Suprapubic skin (tissue), 4 donors: ENCODE measurements at regions not wholly inside any gene's neighbourhood (a gene's known extent, or its start where the extent isn't known, plus 50 kb on each side); places are given as distances from the start of the nearest gene placed in this dataset.

Experiments used
- DNase-seq, 2 donors: peaks; one replicate each; pipeline ENCODE4 v3.0.0-alpha.2; 2019; ENCODE audit warnings: low spot score in 2 of 2
- H3K27ac ChIP-seq: fragments of 200-600 bp; sonication (generic); one replicate; pipeline ENCODE4 v1.5.1; 2019
- H3K27me3 ChIP-seq: fragments of 200-600 bp; sonication (generic); one replicate; pipeline ENCODE4 v1.5.1; 2019
- H3K36me3 ChIP-seq: fragments of 200-600 bp; sonication (generic); one replicate; pipeline ENCODE4 v1.5.1; 2019
- H3K4me1 ChIP-seq: fragments of 200-600 bp; sonication (generic); one replicate; pipeline ENCODE4 v1.5.1; 2019
- H3K4me3 ChIP-seq: fragments of 200-600 bp; sonication (generic); one replicate; pipeline ENCODE4 v1.5.1; 2019; ENCODE audit warnings: mild to moderate bottlenecking
- H3K9me3 ChIP-seq: fragments of 200-600 bp; sonication (generic); one replicate; pipeline ENCODE4 v1.5.1; 2019
- EP300 ChIP-seq: sonication (generic); formaldehyde crosslinking; IDR thresholded peaks from one replicate; pipeline ENCODE4 v1.6.1; 2017; ENCODE audit warnings: antibody characterized with exemption
- POLR2A ChIP-seq, 2 donors: fragments of 450-650 bp; IDR thresholded peaks; one replicate each; pipeline ENCODE4 v1.6.1; 2017; ENCODE audit warnings: antibody characterized with exemption in 2 of 2, mild to moderate bottlenecking in 2 of 2, moderate library complexity in 2 of 2
- POLR2AphosphoS5 ChIP-seq, 3 donors: sonication (generic); formaldehyde crosslinking; IDR thresholded peaks; one replicate each; pipeline ENCODE4 v1.6.1; 2017; ENCODE audit warnings: antibody characterized with exemption in 3 of 3
- WGBS: methylation state at CpG from one replicate; pipeline ENCODE4 v1.1.5; 2018; 5-methylcytosine and 5-hydroxymethylcytosine counted together
- TF ChIP-seq, protein P1 (sequence below), 2 donors: fragments of 200-600 bp in 1 of 2; fragments of 450-650 bp in 1 of 2; sonication (generic) in 1 of 2; IDR thresholded peaks; one replicate each; pipeline ENCODE4 v1.5.1; 2016 to 2019; ENCODE audit warnings: antibody characterized with exemption in 2 of 2, mild to moderate bottlenecking in 1 of 2, moderate library complexity in 1 of 2

DNA sequence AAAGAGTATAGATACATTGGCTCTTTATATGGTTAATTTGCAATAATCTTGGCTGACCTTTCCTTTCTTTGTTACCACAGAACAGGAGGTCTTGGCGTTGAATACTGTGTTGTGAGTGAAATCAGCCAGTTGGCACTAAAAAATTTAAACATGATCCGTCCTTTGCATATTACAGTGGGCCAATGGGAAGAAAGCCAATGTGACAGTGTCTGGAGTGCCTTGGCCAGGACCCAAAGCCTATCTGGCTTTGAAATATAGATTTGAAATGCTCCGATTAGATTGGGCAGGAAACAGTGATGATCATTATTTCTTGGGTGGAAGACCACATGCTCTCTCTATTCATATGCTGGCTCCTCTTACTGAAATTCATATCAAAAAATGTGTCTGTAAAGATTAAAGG, 339.6 kb upstream of the ANO3 start:
- Histone ChIP-seq H3K36me3 (no peaks in the 10 kb centered on the region), H3K9me3 (no peaks in the 10 kb centered on the region), H3K27ac (no peak overlapping the region), H3K4me3 (no peak overlapping the region), H3K4me1 (no peaks in the 10 kb centered on the region), H3K27me3 (no peaks in the 10 kb centered on the region)
- DNase-seq = no peak
- 17% methylated on average over 3 of the region's 3 CpGs for WGBS
- no peak for TF ChIP-seq POLR2A (IDR thresholded peaks at IDR 0.05)
- no peak for TF ChIP-seq EP300
- no peak for TF ChIP-seq POLR2AphosphoS5 (IDR thresholded peaks at IDR 0.05)
- TF ChIP-seq, protein P1, sequence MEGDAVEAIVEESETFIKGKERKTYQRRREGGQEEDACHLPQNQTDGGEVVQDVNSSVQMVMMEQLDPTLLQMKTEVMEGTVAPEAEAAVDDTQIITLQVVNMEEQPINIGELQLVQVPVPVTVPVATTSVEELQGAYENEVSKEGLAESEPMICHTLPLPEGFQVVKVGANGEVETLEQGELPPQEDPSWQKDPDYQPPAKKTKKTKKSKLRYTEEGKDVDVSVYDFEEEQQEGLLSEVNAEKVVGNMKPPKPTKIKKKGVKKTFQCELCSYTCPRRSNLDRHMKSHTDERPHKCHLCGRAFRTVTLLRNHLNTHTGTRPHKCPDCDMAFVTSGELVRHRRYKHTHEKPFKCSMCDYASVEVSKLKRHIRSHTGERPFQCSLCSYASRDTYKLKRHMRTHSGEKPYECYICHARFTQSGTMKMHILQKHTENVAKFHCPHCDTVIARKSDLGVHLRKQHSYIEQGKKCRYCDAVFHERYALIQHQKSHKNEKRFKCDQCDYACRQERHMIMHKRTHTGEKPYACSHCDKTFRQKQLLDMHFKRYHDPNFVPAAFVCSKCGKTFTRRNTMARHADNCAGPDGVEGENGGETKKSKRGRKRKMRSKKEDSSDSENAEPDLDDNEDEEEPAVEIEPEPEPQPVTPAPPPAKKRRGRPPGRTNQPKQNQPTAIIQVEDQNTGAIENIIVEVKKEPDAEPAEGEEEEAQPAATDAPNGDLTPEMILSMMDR (IDR thresholded peaks at IDR 0.05) = no peak

DNA sequence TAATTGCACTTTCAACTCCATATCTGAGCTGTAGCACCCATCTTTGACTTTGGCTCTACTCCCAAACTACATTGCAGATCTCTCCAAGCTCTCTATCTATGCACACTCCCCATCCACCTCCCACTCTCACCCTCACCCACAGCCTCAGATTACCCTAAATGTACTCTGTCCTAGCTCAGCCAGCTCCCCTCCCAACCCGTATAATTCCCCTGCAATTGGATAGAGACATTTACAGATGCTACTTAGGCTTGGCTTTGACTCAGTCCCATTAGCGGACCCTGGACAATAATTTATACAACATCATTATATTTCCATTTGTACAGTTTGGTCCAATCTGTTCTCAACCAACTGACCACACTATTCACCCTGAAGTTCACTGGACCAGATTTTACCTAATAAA, 338.9 kb upstream of the ANO3 start:
- H3K4me3 ChIP-seq = no peak overlapping the region
- H3K36me3 ChIP-seq = no peaks in the 10 kb centered on the region
- H3K4me1 ChIP-seq = no peaks in the 10 kb centered on the region
- WGBS = 94% methylated on average over 2 of the region's 2 CpGs
- no peaks in the 10 kb centered on the region for H3K27me3 ChIP-seq
- TF ChIP-seq POLR2A (IDR thresholded peaks at IDR 0.05) (no peak), EP300 (no peak), POLR2AphosphoS5 (IDR thresholded peaks at IDR 0.05) (no peak)
- TF ChIP-seq, protein P1 (IDR thresholded peaks at IDR 0.05) = no peak
- no peak overlapping the region for H3K27ac ChIP-seq
- DNase-seq = no peak
- H3K9me3 ChIP-seq = no peaks in the 10 kb centered on the region

DNA sequence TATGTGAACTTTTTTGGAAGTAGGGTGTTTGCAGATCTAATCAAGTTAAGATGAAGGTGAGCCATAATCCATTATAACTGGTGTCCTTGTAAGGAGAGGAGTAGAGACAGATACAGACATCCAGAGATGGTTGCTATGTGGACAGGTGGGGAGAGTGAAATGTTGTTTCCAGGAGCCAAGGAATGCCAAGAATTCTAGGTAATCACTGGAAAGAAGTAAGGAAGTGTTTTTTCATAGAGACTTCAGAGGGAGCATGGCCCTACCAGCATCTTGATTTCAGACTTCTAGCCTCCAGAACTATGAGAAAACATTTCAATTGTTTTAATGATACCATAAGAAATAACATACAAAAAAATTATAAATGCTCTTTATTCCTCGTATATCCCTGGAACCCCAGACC, 320.5 kb upstream of the ANO3 start:
- Histone ChIP-seq H3K4me3 (no peak overlapping the region), H3K4me1 (no peaks in the 10 kb centered on the region), H3K9me3 (no peaks in the 10 kb centered on the region), H3K27ac (no peak overlapping the region), H3K27me3 (no peaks in the 10 kb centered on the region), H3K36me3 (no peaks in the 10 kb centered on the region)
- DNase-seq = no peak
- 62% methylated on average over 1 of the region's 1 CpG for WGBS
- TF ChIP-seq, protein P1 (IDR thresholded peaks at IDR 0.05) = no peak
- no peak for TF ChIP-seq POLR2A (IDR thresholded peaks at IDR 0.05)

DNA sequence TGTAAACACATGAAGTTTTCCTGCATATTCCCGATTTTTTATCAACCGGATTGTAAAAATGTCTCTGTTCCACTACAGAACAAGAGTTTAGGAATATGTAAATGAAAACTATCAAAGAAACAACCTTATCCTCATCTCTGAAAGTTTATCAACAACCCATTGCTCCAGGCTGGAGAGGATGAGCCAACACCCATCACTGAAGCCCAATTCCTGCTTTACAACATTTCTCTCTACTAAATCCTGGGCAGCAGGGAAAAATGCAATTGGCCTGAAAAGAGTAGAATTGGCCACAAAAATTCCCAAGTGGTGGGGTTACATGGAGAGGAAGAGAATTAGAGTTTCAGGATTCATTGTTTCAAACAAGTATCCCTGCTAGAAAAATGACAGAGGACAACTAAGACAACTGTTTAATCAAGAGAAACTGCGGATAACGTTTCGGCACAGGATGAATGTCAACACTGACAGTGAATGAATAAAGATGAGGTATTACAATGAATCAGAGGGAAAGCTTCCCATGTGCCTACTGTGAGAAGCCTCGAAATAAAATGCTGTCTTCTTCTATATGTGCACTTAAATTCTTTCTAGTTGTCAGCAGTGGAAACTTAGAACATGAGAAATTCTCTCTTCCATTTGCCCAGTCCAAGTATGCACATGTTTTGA, 317.3 kb upstream of the ANO3 start:
- no peak for DNase-seq
- H3K4me1 ChIP-seq = no peaks in the 10 kb centered on the region
- no peaks in the 10 kb centered on the region for H3K27me3 ChIP-seq
- no peaks in the 10 kb centered on the region for H3K36me3 ChIP-seq
- no peak overlapping the region for H3K27ac ChIP-seq
- H3K9me3 ChIP-seq = no peaks in the 10 kb centered on the region
- no peak for TF ChIP-seq POLR2AphosphoS5 (IDR thresholded peaks at IDR 0.05)
- TF ChIP-seq, protein P1 (IDR thresholded peaks at IDR 0.05) = no peak
- TF ChIP-seq POLR2A (IDR thresholded peaks at IDR 0.05) = no peak
- TF ChIP-seq EP300 = no peak
- H3K4me3 ChIP-seq = no peak overlapping the region
- WGBS = 73% methylated on average over 6 of the region's 6 CpGs

DNA sequence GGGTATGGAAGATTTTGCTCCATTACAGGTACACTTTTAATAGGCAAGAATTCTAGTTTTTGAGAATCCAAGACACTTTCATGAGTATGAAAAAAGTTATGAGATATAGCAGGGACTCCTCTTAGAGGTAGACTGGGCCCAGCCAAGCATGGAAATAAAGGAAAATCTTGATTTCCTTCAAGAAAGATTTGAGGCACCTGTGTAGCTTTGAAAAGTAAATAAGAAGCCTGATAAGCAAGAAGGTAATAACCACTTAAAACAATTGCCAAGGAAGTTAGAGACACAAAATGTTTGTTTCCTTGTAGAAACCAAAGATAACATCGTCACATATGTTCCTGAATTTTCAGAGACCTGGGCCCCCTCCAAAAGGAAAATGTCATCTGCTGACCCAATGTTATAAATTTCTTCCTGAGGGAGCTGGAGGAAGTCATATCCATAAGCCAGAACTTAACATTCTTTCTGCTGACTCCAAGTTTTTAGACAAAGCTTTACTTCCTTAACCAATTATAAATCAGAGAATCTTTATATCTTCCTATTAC, 314.5 kb upstream of the ANO3 start:
- no peaks in the 10 kb centered on the region for H3K36me3 ChIP-seq
- H3K4me3 ChIP-seq = no peak overlapping the region
- TF ChIP-seq POLR2A (IDR thresholded peaks at IDR 0.05) (no peak), POLR2AphosphoS5 (IDR thresholded peaks at IDR 0.05) (no peak), EP300 (no peak)
- TF ChIP-seq, protein P1 (IDR thresholded peaks at IDR 0.05) = no peak
- 52% methylated on average over 1 of the region's 1 CpG for WGBS
- no peaks in the 10 kb centered on the region for H3K4me1 ChIP-seq
- DNase-seq = no peak
- no peaks in the 10 kb centered on the region for H3K9me3 ChIP-seq
- no peaks in the 10 kb centered on the region for H3K27me3 ChIP-seq
- no peak overlapping the region for H3K27ac ChIP-seq
